GM23338 (cell line): ENCODE measurements at regions not wholly inside any gene's neighbourhood (a gene's known extent, or its start where the extent isn't known, plus 50 kb on each side); places are given as distances from the start of the nearest gene placed in this dataset.

Experiments
- ATAC-seq: fragments of 200-7000 bp; cut with Tn5 transposase; 3 replicates; pipeline ENCODE4 v1.9.1; 2020
- DNase-seq: peaks from one replicate; pipeline ENCODE4 v3.0.0-alpha.2; 2015; ENCODE audit warnings: low spot score
- H2AFZ ChIP-seq: fragments of 200-600 bp; sonication (generic); 2 replicates; pipeline ENCODE4 v1.8.0; 2016; ENCODE audit warnings: antibody characterized with exemption, mild to moderate bottlenecking, moderate library complexity
- H3F3A ChIP-seq: fragments of 200-600 bp; sonication (generic); replicated peaks from 2 replicates; pipeline ENCODE4 v1.8.0; 2017; ENCODE audit warnings: antibody characterized with exemption, mixed run types, low read depth
- H3K27ac ChIP-seq: fragments of 200-600 bp; sonication (generic); 2 replicates; pipeline ENCODE4 v1.6.1; 2016; ENCODE audit warnings: low read depth
- H3K27me3 ChIP-seq: fragments of 200-600 bp; sonication (generic); 2 replicates; pipeline ENCODE4 v1.8.0; 2016; ENCODE audit warnings: mild to moderate bottlenecking, mixed run types, moderate library complexity; ENCODE audit not compliant: insufficient read depth
- H3K36me3 ChIP-seq: fragments of 200-600 bp; sonication (generic); 2 replicates; pipeline ENCODE4 v1.8.0; 2016; ENCODE audit warnings: mild to moderate bottlenecking; ENCODE audit not compliant: insufficient read depth
- H3K4me1 ChIP-seq: fragments of 200-600 bp; sonication (generic); 2 replicates; pipeline ENCODE4 v1.8.0; 2016; ENCODE audit warnings: mild to moderate bottlenecking, moderate library complexity; ENCODE audit not compliant: insufficient read depth
- H3K4me2 ChIP-seq: fragments of 200-600 bp; sonication (generic); 2 replicates; pipeline ENCODE4 v1.7.1; 2017; ENCODE audit warnings: mixed run types
- H3K4me3 ChIP-seq: fragments of 200-600 bp; sonication (generic); 2 replicates; pipeline ENCODE4 v1.6.1; 2016; ENCODE audit warnings: mixed run types
- H3K79me2 ChIP-seq: fragments of 200-600 bp; sonication (generic); replicated peaks from 2 replicates; pipeline ENCODE4 v1.8.0; 2017; ENCODE audit warnings: mild to moderate bottlenecking; ENCODE audit not compliant: insufficient read depth
- H3K9me2 ChIP-seq: fragments of 200-600 bp; sonication (generic); 2 replicates; pipeline ENCODE4 v1.8.0; 2017; ENCODE audit not compliant: insufficient read depth
- H4K20me1 ChIP-seq: fragments of 200-600 bp; sonication (generic); replicated peaks from 2 replicates; pipeline ENCODE4 v1.8.0; 2017; ENCODE audit warnings: mild to moderate bottlenecking; ENCODE audit not compliant: insufficient read depth
- H3K27ac Mint-ChIP-seq: 2 replicates; pipeline ENCODE4 v1.8.0; 2020; ENCODE audit warnings: inconsistent platforms, mild to moderate bottlenecking, moderate library complexity, mixed read lengths
- H3K27me3 Mint-ChIP-seq: 3 replicates; pipeline ENCODE4 v1.8.0; 2022; ENCODE audit warnings: low read depth, mild to moderate bottlenecking, moderate library complexity, mixed read lengths, inconsistent platforms; ENCODE audit not compliant: insufficient read depth, poor library complexity
- H3K36me3 Mint-ChIP-seq: 3 replicates; pipeline ENCODE4 v1.8.0; 2021; ENCODE audit warnings: low read depth, mild to moderate bottlenecking, inconsistent platforms, moderate library complexity, mixed read lengths
- H3K4me1 Mint-ChIP-seq: 3 replicates; pipeline ENCODE4 v1.8.0; 2020; ENCODE audit warnings: mild to moderate bottlenecking, inconsistent platforms, mixed read lengths
- H3K4me3 Mint-ChIP-seq: 3 replicates; pipeline ENCODE4 v1.8.0; 2021; ENCODE audit warnings: moderate library complexity, mild to moderate bottlenecking, inconsistent platforms, mixed read lengths
- H3K9me3 Mint-ChIP-seq: 3 replicates; pipeline ENCODE4 v1.8.0; 2020; ENCODE audit warnings: moderate library complexity, mild to moderate bottlenecking, inconsistent platforms, mixed read lengths
- CREB1 ChIP-seq: fragments of 250-450 bp; sonication (Bioruptor Pico); IDR thresholded peaks from 2 replicates; pipeline ENCODE4 v1.5.0; 2020; ENCODE audit warnings: low read depth, mild to moderate bottlenecking, moderate library complexity
- CTCF ChIP-seq, 2 experiments: fragments of 200-600 bp in 1 of 2; sonication (generic) in 1 of 2; conservative IDR thresholded peaks; 2 replicates each; pipeline versions ENCODE4 v1.5.1 to v1.6.1; 2016 to 2017; ENCODE audit warnings: antibody characterized with exemption in 2 of 2, low read depth in 2 of 2, mild to moderate bottlenecking in 2 of 2, moderate library complexity in 1 of 2
- EZH2 ChIP-seq: fragments of 200-600 bp; sonication (generic); IDR thresholded peaks from one replicate; pipeline ENCODE4 v1.8.0; 2017; ENCODE audit warnings: antibody characterized with exemption, mild to moderate bottlenecking, low read depth; ENCODE audit not compliant: unreplicated experiment
- EZH2phosphoT487 ChIP-seq: fragments of 200-600 bp; sonication (generic); IDR thresholded peaks from one replicate; pipeline ENCODE4 v1.8.1; 2018; ENCODE audit warnings: antibody characterized with exemption; ENCODE audit not compliant: unreplicated experiment
- JUNB ChIP-seq: IDR thresholded peaks from one replicate; pipeline ENCODE4 v1.6.1; 2016; ENCODE audit warnings: antibody characterized with exemption; ENCODE audit not compliant: unreplicated experiment
- NANOG ChIP-seq: IDR thresholded peaks from 2 replicates; pipeline ENCODE4 v1.6.1; 2016; ENCODE audit warnings: antibody characterized with exemption, borderline replicate concordance
- POLR2AphosphoS5 ChIP-seq: IDR thresholded peaks from 2 replicates; pipeline ENCODE4 v1.6.1; 2016; ENCODE audit warnings: antibody characterized with exemption, low read depth
- STAT1 ChIP-seq: IDR thresholded peaks from one replicate; pipeline ENCODE4 v1.6.1; 2016; ENCODE audit warnings: antibody characterized with exemption; ENCODE audit not compliant: unreplicated experiment
- ZNF114 ChIP-seq: fragments of 250-450 bp; sonication (Bioruptor Pico); IDR thresholded peaks from 2 replicates; pipeline ENCODE4 v1.5.0; 2020; ENCODE audit warnings: mild to moderate bottlenecking, moderate library complexity
- ZNF331 ChIP-seq: fragments of 250-450 bp; sonication (Bioruptor Pico); IDR thresholded peaks from 2 replicates; pipeline ENCODE4 v1.5.0; 2020; ENCODE audit warnings: low read depth, mild to moderate bottlenecking, moderate library complexity
- TF ChIP-seq, protein P1 (sequence below): IDR thresholded peaks from 2 replicates; pipeline ENCODE4 v1.6.1; 2016; ENCODE audit warnings: antibody characterized with exemption
- TF ChIP-seq, protein P2 (sequence below): fragments of 250-450 bp; sonication (Bioruptor Pico); IDR thresholded peaks from 2 replicates; pipeline ENCODE4 v1.5.0; 2020; ENCODE audit warnings: mild to moderate bottlenecking, moderate library complexity
- TF ChIP-seq, protein P3 (sequence below): IDR thresholded peaks from one replicate; pipeline ENCODE4 v1.6.1; 2018; ENCODE audit warnings: antibody characterized with exemption; ENCODE audit not compliant: unreplicated experiment

- DNase-seq = no peak
- H3K4me2 ChIP-seq = no peak overlapping the region
- no peak overlapping the region for H3K4me3 Mint-ChIP-seq
- TF ChIP-seq, protein P1, sequence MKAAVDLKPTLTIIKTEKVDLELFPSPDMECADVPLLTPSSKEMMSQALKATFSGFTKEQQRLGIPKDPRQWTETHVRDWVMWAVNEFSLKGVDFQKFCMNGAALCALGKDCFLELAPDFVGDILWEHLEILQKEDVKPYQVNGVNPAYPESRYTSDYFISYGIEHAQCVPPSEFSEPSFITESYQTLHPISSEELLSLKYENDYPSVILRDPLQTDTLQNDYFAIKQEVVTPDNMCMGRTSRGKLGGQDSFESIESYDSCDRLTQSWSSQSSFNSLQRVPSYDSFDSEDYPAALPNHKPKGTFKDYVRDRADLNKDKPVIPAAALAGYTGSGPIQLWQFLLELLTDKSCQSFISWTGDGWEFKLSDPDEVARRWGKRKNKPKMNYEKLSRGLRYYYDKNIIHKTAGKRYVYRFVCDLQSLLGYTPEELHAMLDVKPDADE = no peak
- TF ChIP-seq POLR2AphosphoS5 (no peak), CTCF (conservative IDR thresholded peaks at IDR 0.05; ENCODE audit: low read depth in 2 of 2) (no peak), ZNF331 (CRISPR knock-in tag) (no peak), JUNB (no peak), EZH2phosphoT487 (no peak), NANOG (no peak), EZH2 (no peak), CREB1 (CRISPR knock-in tag) (no peak), ZNF114 (no peak), STAT1 (no peak)
- TF ChIP-seq, protein P2, sequence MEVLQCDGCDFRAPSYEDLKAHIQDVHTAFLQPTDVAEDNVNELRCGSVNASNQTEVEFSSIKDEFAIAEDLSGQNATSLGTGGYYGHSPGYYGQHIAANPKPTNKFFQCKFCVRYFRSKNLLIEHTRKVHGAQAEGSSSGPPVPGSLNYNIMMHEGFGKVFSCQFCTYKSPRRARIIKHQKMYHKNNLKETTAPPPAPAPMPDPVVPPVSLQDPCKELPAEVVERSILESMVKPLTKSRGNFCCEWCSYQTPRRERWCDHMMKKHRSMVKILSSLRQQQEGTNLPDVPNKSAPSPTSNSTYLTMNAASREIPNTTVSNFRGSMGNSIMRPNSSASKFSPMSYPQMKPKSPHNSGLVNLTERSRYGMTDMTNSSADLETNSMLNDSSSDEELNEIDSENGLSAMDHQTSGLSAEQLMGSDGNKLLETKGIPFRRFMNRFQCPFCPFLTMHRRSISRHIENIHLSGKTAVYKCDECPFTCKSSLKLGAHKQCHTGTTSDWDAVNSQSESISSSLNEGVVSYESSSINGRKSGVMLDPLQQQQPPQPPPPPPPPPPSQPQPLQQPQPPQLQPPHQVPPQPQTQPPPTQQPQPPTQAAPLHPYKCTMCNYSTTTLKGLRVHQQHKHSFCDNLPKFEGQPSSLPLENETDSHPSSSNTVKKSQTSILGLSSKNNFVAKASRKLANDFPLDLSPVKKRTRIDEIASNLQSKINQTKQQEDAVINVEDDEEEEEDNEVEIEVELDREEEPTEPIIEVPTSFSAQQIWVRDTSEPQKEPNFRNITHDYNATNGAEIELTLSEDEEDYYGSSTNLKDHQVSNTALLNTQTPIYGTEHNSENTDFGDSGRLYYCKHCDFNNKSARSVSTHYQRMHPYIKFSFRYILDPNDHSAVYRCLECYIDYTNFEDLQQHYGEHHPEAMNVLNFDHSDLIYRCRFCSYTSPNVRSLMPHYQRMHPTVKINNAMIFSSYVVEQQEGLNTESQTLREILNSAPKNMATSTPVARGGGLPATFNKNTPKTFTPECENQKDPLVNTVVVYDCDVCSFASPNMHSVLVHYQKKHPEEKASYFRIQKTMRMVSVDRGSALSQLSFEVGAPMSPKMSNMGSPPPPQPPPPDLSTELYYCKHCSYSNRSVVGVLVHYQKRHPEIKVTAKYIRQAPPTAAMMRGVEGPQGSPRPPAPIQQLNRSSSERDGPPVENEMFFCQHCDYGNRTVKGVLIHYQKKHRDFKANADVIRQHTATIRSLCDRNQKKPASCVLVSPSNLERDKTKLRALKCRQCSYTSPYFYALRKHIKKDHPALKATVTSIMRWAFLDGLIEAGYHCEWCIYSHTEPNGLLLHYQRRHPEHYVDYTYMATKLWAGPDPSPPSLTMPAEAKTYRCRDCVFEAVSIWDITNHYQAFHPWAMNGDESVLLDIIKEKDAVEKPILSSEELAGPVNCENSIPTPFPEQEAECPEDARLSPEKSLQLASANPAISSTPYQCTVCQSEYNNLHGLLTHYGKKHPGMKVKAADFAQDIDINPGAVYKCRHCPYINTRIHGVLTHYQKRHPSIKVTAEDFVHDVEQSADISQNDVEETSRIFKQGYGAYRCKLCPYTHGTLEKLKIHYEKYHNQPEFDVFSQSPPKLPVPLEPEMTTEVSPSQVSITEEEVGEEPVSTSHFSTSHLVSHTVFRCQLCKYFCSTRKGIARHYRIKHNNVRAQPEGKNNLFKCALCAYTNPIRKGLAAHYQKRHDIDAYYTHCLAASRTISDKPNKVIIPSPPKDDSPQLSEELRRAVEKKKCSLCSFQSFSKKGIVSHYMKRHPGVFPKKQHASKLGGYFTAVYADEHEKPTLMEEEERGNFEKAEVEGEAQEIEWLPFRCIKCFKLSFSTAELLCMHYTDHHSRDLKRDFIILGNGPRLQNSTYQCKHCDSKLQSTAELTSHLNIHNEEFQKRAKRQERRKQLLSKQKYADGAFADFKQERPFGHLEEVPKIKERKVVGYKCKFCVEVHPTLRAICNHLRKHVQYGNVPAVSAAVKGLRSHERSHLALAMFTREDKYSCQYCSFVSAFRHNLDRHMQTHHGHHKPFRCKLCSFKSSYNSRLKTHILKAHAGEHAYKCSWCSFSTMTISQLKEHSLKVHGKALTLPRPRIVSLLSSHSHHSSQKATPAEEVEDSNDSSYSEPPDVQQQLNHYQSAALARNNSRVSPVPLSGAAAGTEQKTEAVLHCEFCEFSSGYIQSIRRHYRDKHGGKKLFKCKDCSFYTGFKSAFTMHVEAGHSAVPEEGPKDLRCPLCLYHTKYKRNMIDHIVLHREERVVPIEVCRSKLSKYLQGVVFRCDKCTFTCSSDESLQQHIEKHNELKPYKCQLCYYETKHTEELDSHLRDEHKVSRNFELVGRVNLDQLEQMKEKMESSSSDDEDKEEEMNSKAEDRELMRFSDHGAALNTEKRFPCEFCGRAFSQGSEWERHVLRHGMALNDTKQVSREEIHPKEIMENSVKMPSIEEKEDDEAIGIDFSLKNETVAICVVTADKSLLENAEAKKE = no peak
- TF ChIP-seq, protein P3, sequence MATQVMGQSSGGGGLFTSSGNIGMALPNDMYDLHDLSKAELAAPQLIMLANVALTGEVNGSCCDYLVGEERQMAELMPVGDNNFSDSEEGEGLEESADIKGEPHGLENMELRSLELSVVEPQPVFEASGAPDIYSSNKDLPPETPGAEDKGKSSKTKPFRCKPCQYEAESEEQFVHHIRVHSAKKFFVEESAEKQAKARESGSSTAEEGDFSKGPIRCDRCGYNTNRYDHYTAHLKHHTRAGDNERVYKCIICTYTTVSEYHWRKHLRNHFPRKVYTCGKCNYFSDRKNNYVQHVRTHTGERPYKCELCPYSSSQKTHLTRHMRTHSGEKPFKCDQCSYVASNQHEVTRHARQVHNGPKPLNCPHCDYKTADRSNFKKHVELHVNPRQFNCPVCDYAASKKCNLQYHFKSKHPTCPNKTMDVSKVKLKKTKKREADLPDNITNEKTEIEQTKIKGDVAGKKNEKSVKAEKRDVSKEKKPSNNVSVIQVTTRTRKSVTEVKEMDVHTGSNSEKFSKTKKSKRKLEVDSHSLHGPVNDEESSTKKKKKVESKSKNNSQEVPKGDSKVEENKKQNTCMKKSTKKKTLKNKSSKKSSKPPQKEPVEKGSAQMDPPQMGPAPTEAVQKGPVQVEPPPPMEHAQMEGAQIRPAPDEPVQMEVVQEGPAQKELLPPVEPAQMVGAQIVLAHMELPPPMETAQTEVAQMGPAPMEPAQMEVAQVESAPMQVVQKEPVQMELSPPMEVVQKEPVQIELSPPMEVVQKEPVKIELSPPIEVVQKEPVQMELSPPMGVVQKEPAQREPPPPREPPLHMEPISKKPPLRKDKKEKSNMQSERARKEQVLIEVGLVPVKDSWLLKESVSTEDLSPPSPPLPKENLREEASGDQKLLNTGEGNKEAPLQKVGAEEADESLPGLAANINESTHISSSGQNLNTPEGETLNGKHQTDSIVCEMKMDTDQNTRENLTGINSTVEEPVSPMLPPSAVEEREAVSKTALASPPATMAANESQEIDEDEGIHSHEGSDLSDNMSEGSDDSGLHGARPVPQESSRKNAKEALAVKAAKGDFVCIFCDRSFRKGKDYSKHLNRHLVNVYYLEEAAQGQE = no peak
- H3F3A ChIP-seq = no peaks in the 10 kb centered on the region
- peaks cover 13% of the 10 kb centered on the region; the same call in 2 of the 3 replicates for H3K4me1 Mint-ChIP-seq
- H3K27ac Mint-ChIP-seq = no peak overlapping the region
- H3K27me3 ChIP-seq = no peaks in the 10 kb centered on the region
- no peaks in the 10 kb centered on the region for H4K20me1 ChIP-seq
- H3K27me3 Mint-ChIP-seq = peaks cover 6% of the 10 kb centered on the region
- no peaks in the 10 kb centered on the region for H3K4me1 ChIP-seq
- no peak for ATAC-seq
- no peaks in the 10 kb centered on the region for H3K36me3 ChIP-seq
- H3K9me2 ChIP-seq = no peaks in the 10 kb centered on the region
- no peak overlapping the region for H3K27ac ChIP-seq
- no peaks in the 10 kb centered on the region for H3K9me3 Mint-ChIP-seq
- no peak overlapping the region for H3K4me3 ChIP-seq
- no peak overlapping the region for H2AFZ ChIP-seq
- H3K79me2 ChIP-seq = no peaks in the 10 kb centered on the region
- no peaks in the 10 kb centered on the region for H3K36me3 Mint-ChIP-seq
Observed at GRCh38 chr7:25669281-25669781, 441.0 kb upstream of the NPVF start.
